ENCODE measurements at regions not wholly inside any gene's neighbourhood (a gene's known extent, or its start where the extent isn't known, plus 50 kb on each side); places are given as distances from the start of the nearest gene placed in this dataset.

DNA sequence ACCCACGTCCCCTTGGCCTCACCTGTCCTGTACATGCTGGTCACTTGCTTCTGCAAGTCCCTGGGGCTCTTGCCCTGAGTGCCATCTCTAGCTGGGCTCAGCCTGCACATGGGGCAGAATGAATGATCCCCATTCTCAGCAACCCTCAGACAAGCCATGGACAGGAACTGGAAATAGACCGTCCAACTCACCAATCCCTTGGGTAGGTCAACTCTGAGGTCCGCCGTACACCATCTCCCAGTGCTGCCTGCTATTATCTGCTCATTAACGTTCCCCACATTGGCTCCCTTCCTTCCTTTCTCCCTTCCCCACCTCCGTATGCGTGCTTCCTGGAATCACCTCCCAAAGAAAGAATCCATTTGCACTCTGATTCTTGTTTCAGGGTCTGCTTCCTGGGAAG lies 335.0 kb downstream of the SFMBT2 start:
- no peak overlapping the region for H3K4me3 ChIP-seq
- no peaks in the 10 kb centered on the region for H3K27me3 ChIP-seq (replicated peaks in 1 of 7)
- H3K4me1 ChIP-seq = no peaks in the 10 kb centered on the region
- 50 to 68% (median 66%) methylated on average over 7 of the region's 7 CpGs for WGBS, 5 donors
- no peak overlapping the region for H3K27ac ChIP-seq
- DNase-seq = no peak
- TF ChIP-seq POLR2A (IDR thresholded peaks at IDR 0.05) (no peak), POLR2AphosphoS5 (IDR thresholded peaks at IDR 0.05) (no peak)
- TF ChIP-seq, protein P1, sequence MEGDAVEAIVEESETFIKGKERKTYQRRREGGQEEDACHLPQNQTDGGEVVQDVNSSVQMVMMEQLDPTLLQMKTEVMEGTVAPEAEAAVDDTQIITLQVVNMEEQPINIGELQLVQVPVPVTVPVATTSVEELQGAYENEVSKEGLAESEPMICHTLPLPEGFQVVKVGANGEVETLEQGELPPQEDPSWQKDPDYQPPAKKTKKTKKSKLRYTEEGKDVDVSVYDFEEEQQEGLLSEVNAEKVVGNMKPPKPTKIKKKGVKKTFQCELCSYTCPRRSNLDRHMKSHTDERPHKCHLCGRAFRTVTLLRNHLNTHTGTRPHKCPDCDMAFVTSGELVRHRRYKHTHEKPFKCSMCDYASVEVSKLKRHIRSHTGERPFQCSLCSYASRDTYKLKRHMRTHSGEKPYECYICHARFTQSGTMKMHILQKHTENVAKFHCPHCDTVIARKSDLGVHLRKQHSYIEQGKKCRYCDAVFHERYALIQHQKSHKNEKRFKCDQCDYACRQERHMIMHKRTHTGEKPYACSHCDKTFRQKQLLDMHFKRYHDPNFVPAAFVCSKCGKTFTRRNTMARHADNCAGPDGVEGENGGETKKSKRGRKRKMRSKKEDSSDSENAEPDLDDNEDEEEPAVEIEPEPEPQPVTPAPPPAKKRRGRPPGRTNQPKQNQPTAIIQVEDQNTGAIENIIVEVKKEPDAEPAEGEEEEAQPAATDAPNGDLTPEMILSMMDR (IDR thresholded peaks at IDR 0.05 in 8 of 11, conservative IDR thresholded peaks at IDR 0.05 in 3 of 11) = no peak
- H3K9me3 ChIP-seq = peaks cover 0 to 8% (median 0%) of the 10 kb centered on the region in 8 donors
- no peaks in the 10 kb centered on the region for H3K36me3 ChIP-seq
- intact Hi-C loops (cut with DNase I; ENCODE audit: low total_unique reads) = no loop called here

DNA sequence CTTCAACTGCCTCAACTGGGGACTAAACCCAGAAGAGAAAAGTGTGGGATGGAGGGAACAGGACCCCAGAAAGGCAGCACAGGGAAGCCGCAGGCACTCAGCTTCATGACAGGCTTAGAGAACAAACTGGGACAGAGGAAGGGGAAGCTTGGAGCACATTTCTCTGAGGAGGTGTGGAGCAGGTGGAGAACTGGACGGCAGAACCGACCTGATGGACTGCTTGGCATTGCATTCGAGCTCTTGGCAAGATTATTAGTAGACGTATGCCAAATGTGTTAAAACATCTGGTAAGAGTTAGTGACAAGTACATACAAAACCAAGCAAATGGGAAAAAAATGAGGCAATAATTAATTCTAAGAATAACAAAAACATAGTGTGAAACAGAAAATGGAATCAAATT lies 335.7 kb downstream of the SFMBT2 start:
- Histone ChIP-seq H3K4me3 (no peak overlapping the region), H3K27ac (no peak overlapping the region), H3K36me3 (no peaks in the 10 kb centered on the region), H3K27me3 (replicated peaks in 1 of 7) (no peaks in the 10 kb centered on the region), H3K9me3 (peaks cover 0 to 8% (median 0%) of the 10 kb centered on the region in 8 donors), H3K4me1 (no peaks in the 10 kb centered on the region)
- 77 to 91% (median 81%) methylated on average over 5 of the region's 5 CpGs for WGBS, 5 donors
- intact Hi-C loops (cut with DNase I; ENCODE audit: low total_unique reads) = no loop called here
- DNase-seq = no peak
- no peak for TF ChIP-seq POLR2A (IDR thresholded peaks at IDR 0.05)

DNA sequence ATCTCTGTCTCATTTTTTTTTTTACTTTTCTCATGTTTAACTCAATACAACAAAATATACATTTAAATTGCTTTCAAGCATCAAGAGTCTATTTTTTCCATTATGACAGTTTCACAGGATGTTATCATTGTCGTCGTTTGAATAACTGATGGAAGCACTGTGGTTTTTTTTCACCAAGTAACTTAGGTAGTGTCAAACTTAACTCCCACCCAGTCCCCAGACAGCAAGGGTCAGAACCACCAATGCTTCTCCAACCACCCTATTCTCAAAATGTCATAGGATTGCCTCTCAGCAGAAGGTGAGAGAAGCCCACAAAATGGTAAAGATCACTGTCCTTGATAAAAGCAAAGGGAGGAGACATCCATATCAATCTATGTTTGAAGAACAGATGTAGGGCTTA lies 339.4 kb downstream of the SFMBT2 start:
- DNase-seq = no peak
- H3K9me3 ChIP-seq = peaks cover 0 to 8% (median 0%) of the 10 kb centered on the region in 8 donors
- no peak overlapping the region for H3K4me3 ChIP-seq
- H3K27me3 ChIP-seq (replicated peaks in 1 of 7) = no peaks in the 10 kb centered on the region
- no peak for TF ChIP-seq POLR2A (IDR thresholded peaks at IDR 0.05)
- TF ChIP-seq, protein P1 (IDR thresholded peaks at IDR 0.05 in 8 of 11, conservative IDR thresholded peaks at IDR 0.05 in 3 of 11) = no peak
- TF ChIP-seq POLR2AphosphoS5 (IDR thresholded peaks at IDR 0.05) = no peak
- H3K36me3 ChIP-seq = no peaks in the 10 kb centered on the region
- no peak overlapping the region for H3K27ac ChIP-seq
- H3K4me1 ChIP-seq = peaks cover 0 to 7% (median 0%) of the 10 kb centered on the region in 6 donors
- intact Hi-C loops (cut with DNase I; ENCODE audit: low total_unique reads) = no loop called here
- WGBS, 5 donors = 34 to 52% (median 41%) methylated on average over 2 of the region's 2 CpGs

DNA sequence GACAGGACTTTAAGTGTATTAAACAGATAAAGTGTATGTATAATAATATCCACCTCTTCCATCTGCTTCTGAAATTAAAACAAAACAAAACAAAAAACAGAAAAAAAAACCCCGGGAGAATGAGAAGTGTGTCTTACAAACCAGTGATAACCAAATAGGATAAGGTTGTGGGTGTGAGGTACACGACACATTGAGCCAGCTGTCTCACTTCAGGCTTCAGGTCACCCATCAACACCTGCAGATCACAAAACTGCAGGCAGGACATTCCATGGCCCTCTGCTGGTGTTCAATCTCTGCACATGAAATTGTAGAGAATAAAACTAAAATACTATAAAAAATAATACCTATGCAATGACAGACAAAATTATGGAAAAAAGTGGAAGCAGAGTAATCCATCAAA lies 339.9 kb downstream of the SFMBT2 start:
- Histone ChIP-seq H3K27me3 (replicated peaks in 1 of 7) (no peaks in the 10 kb centered on the region), H3K9me3 (peaks cover 0 to 8% (median 0%) of the 10 kb centered on the region in 8 donors), H3K4me3 (no peak overlapping the region), H3K4me1 (peaks cover 0 to 7% (median 0%) of the 10 kb centered on the region in 6 donors), H3K36me3 (no peaks in the 10 kb centered on the region), H3K27ac (no peak overlapping the region)
- no peak for DNase-seq
- intact Hi-C loops (cut with DNase I; ENCODE audit: low total_unique reads) = no loop called here
- TF ChIP-seq POLR2A (IDR thresholded peaks at IDR 0.05) (no peak), POLR2AphosphoS5 (IDR thresholded peaks at IDR 0.05) (no peak)
- TF ChIP-seq, protein P1 (IDR thresholded peaks at IDR 0.05 in 8 of 11, conservative IDR thresholded peaks at IDR 0.05 in 3 of 11) = no peak
- 50 to 67% (median 60%) methylated on average over 2 of the region's 2 CpGs for WGBS, 5 donors

DNA sequence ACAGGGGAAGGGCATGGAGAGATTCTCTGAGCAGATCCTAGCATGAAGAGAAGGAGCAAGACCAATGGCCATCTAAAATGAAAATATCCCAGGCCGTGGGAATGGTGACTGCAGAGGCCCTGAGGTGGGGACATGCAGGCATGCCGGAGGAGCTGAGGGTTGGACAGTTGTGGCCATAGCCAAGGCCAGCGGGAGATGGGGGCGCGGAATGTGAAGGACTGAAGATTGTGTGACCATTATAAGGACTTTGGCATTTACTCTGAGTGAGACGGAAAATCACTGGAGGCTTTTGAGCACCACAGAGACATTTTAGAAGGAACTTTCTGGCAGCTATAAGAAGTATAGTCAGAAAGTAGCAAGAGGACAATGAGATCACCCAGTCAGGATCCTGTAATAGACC lies 341.1 kb downstream of the SFMBT2 start:
- no peaks in the 10 kb centered on the region for H3K36me3 ChIP-seq
- no peak for TF ChIP-seq POLR2A (IDR thresholded peaks at IDR 0.05)
- TF ChIP-seq POLR2AphosphoS5 (IDR thresholded peaks at IDR 0.05) = no peak
- TF ChIP-seq, protein P1 (IDR thresholded peaks at IDR 0.05 in 8 of 11, conservative IDR thresholded peaks at IDR 0.05 in 3 of 11) = no peak
- peaks cover 0 to 8% (median 0%) of the 10 kb centered on the region in 8 donors for H3K9me3 ChIP-seq
- 83 to 95% (median 86%) methylated on average over 6 of the region's 6 CpGs for WGBS, 5 donors
- no peak for DNase-seq
- H3K4me1 ChIP-seq = peaks cover 0 to 7% (median 0%) of the 10 kb centered on the region in 6 donors
- intact Hi-C loops (cut with DNase I; ENCODE audit: low total_unique reads) = no loop called here
- no peaks in the 10 kb centered on the region for H3K27me3 ChIP-seq (replicated peaks in 1 of 7)
- H3K4me3 ChIP-seq = no peak overlapping the region
- no peak overlapping the region for H3K27ac ChIP-seq
